HUES48 (cell line): ENCODE measurements at regions not wholly inside any gene's neighbourhood (a gene's known extent, or its start where the extent isn't known, plus 50 kb on each side); places are given as distances from the start of the nearest gene placed in this dataset.

ENCODE experiments used
- H3K27ac ChIP-seq: one replicate; pipeline ENCODE4 v1.7.0; 2013; ENCODE audit warnings: low read depth, low read length, inconsistent platforms
- H3K27me3 ChIP-seq: 2 replicates; pipeline ENCODE4 v1.6.1; 2013; ENCODE audit warnings: mild to moderate bottlenecking, low read length; ENCODE audit not compliant: control insufficient read depth, insufficient read depth
- H3K36me3 ChIP-seq: 2 replicates; pipeline ENCODE4 v1.6.1; 2013; ENCODE audit warnings: low read length; ENCODE audit not compliant: control insufficient read depth, insufficient read depth
- H3K4me1 ChIP-seq: 2 replicates; pipeline ENCODE4 v1.6.1; 2013; ENCODE audit warnings: mild to moderate bottlenecking, low read length; ENCODE audit not compliant: control insufficient read depth, insufficient read depth
- H3K4me3 ChIP-seq: 2 replicates; pipeline ENCODE4 v1.5.1; 2013; ENCODE audit warnings: mild to moderate bottlenecking, low read depth, low read length
- H3K9ac ChIP-seq: 2 replicates; pipeline ENCODE4 v1.6.1; 2013; ENCODE audit warnings: mild to moderate bottlenecking, low read depth, low read length, moderate library complexity
- H3K9me3 ChIP-seq: 2 replicates; pipeline ENCODE4 v1.6.1; 2013; ENCODE audit warnings: low read length; ENCODE audit not compliant: control insufficient read depth, insufficient read depth

GRCh38 chr2:65630643-65631042, 198.2 kb upstream of the SPRED2 start:
- H3K9me3 ChIP-seq: no peaks in the 10 kb centered on the region
- H3K27me3 ChIP-seq: no peaks in the 10 kb centered on the region
- 0 out of 2 replicates have a peak, but pooled peaks cover 3% of the 10 kb centered on the region for H3K4me1 ChIP-seq
- H3K4me3 ChIP-seq: no peak overlapping the region
- H3K9ac ChIP-seq: no peak overlapping the region
- H3K27ac ChIP-seq: no peak overlapping the region
- H3K36me3 ChIP-seq: no peaks in the 10 kb centered on the region

GRCh38 chr2:65628156-65628555, 195.8 kb upstream of the SPRED2 start:
- H3K9ac ChIP-seq: no peak overlapping the region
- no peak overlapping the region for H3K4me3 ChIP-seq
- no peaks in the 10 kb centered on the region for H3K36me3 ChIP-seq
- no peaks in the 10 kb centered on the region for H3K27me3 ChIP-seq
- H3K27ac ChIP-seq: no peak overlapping the region
- H3K4me1 ChIP-seq: no peaks in the 10 kb centered on the region
- H3K9me3 ChIP-seq: no peaks in the 10 kb centered on the region

GRCh38 chr2:65626831-65627230, 194.4 kb upstream of the SPRED2 start:
- Histone ChIP-seq H3K36me3 (no peaks in the 10 kb centered on the region), H3K9ac (no peak overlapping the region), H3K9me3 (no peaks in the 10 kb centered on the region), H3K4me1 (no peaks in the 10 kb centered on the region), H3K27ac (no peak overlapping the region), H3K4me3 (no peak overlapping the region), H3K27me3 (no peaks in the 10 kb centered on the region)

- H3K9me3 ChIP-seq: no peaks in the 10 kb centered on the region
- no peaks in the 10 kb centered on the region for H3K27me3 ChIP-seq
- H3K4me1 ChIP-seq: no peaks in the 10 kb centered on the region
- no peak overlapping the region for H3K27ac ChIP-seq
- H3K9ac ChIP-seq: no peak overlapping the region
- no peaks in the 10 kb centered on the region for H3K36me3 ChIP-seq
- H3K4me3 ChIP-seq: no peak overlapping the region
Observed at GRCh38 chr2:65625982-65626381, 193.6 kb upstream of the SPRED2 start.

- no peak overlapping the region for H3K4me3 ChIP-seq
- H3K27me3 ChIP-seq: no peaks in the 10 kb centered on the region
- no peaks in the 10 kb centered on the region for H3K9me3 ChIP-seq
- no peaks in the 10 kb centered on the region for H3K36me3 ChIP-seq
- no peaks in the 10 kb centered on the region for H3K4me1 ChIP-seq
- no peak overlapping the region for H3K9ac ChIP-seq
- no peak overlapping the region for H3K27ac ChIP-seq
Observed at GRCh38 chr2:65622951-65623535, 190.6 kb upstream of the SPRED2 start.

GRCh38 chr2:65622499-65622898, 190.1 kb upstream of the SPRED2 start:
- Histone ChIP-seq H3K27me3 (no peaks in the 10 kb centered on the region), H3K9me3 (no peaks in the 10 kb centered on the region), H3K9ac (no peak overlapping the region), H3K4me3 (no peak overlapping the region), H3K4me1 (no peaks in the 10 kb centered on the region), H3K36me3 (no peaks in the 10 kb centered on the region), H3K27ac (no peak overlapping the region)

- H3K4me1 ChIP-seq: no peaks in the 10 kb centered on the region
- no peak overlapping the region for H3K27ac ChIP-seq
- H3K9me3 ChIP-seq: no peaks in the 10 kb centered on the region
- H3K9ac ChIP-seq: no peak overlapping the region
- H3K27me3 ChIP-seq: no peaks in the 10 kb centered on the region
- no peak overlapping the region for H3K4me3 ChIP-seq
- H3K36me3 ChIP-seq: no peaks in the 10 kb centered on the region
Observed at GRCh38 chr2:65620524-65620923, 188.1 kb upstream of the SPRED2 start.

- Histone ChIP-seq H3K27me3 (no peaks in the 10 kb centered on the region), H3K36me3 (no peaks in the 10 kb centered on the region), H3K4me1 (no peaks in the 10 kb centered on the region), H3K9ac (no peak overlapping the region), H3K4me3 (no peak overlapping the region), H3K9me3 (no peaks in the 10 kb centered on the region), H3K27ac (no peak overlapping the region)
Observed at GRCh38 chr2:65620026-65620425, 187.6 kb upstream of the SPRED2 start.

- Histone ChIP-seq H3K27me3 (no peaks in the 10 kb centered on the region), H3K4me3 (no peak overlapping the region), H3K4me1 (peaks cover 15% of the 10 kb centered on the region), H3K9me3 (no peaks in the 10 kb centered on the region), H3K9ac (no peak overlapping the region), H3K36me3 (no peaks in the 10 kb centered on the region), H3K27ac (no peak overlapping the region)
Observed at GRCh38 chr2:65615602-65616001, 183.2 kb upstream of the SPRED2 start.

- Histone ChIP-seq H3K9me3 (no peaks in the 10 kb centered on the region), H3K27ac (no peak overlapping the region), H3K36me3 (no peaks in the 10 kb centered on the region), H3K27me3 (no peaks in the 10 kb centered on the region), H3K9ac (no peak overlapping the region), H3K4me3 (no peak overlapping the region), H3K4me1 (peaks cover 15% of the 10 kb centered on the region)
Observed at GRCh38 chr2:65613968-65614555, 181.7 kb upstream of the SPRED2 start.

- no peak overlapping the region for H3K9ac ChIP-seq
- H3K27me3 ChIP-seq: no peaks in the 10 kb centered on the region
- H3K27ac ChIP-seq: no peak overlapping the region
Observed at GRCh38 chr2:65611488-65611887, 179.1 kb upstream of the SPRED2 start.

More at GRCh38 chr2:65611488-65611887, 179.1 kb upstream of the SPRED2 start:
- Histone ChIP-seq H3K9me3 (no peaks in the 10 kb centered on the region), H3K4me1 (peaks cover 15% of the 10 kb centered on the region), H3K36me3 (no peaks in the 10 kb centered on the region), H3K4me3 (no peak overlapping the region)
